ENCODE measurements at regions not wholly inside any gene's neighbourhood (a gene's known extent, or its start where the extent isn't known, plus 50 kb on each side); places are given as distances from the start of the nearest gene placed in this dataset.

DNA sequence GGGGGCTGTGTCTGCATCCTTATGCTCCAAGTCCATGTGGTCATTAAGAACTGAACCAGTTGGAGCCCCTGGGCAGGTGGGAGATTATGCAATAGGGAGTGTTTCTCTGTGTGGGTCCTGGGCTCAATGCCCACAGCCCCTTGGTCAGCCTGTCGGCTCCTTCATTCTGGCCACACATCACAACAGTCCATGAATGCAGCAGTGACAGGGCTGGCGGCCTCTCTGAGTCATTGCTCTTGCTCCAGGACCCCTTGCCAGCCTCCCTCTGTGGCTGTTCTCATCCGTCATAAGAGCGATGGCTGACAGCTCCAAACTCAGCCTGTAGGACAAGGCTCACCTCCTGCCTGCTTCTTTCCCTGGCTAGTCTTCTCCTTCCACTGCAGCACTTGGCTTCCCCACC, 609.5 kb upstream of the CDH4 start:
- WGBS, 2 experiments (ENCODE audit: insufficient coverage in 1 of 2, insufficient read length in 1 of 2) = 83% methylated on average over 1 to 4 of the region's 4 CpGs
- Histone ChIP-seq H3K9ac (ENCODE audit: extremely low read depth, low read length, poor library complexity, severe bottlenecking) (no peak overlapping the region), H3K36me3 (ENCODE audit: control insufficient read depth, insufficient read depth, low read length) (no peaks in the 10 kb centered on the region), H3K4me1 (ENCODE audit: control insufficient read depth, insufficient read depth, low read length) (no peaks in the 10 kb centered on the region), H3K27me3 (ENCODE audit: control insufficient read depth, insufficient read depth, low read length, poor library complexity, severe bottlenecking) (no peaks in the 10 kb centered on the region), H3K27ac (ENCODE audit: low read depth, low read length) (no peak overlapping the region), H3K9me3 (ENCODE audit: control insufficient read depth, low read length) (peaks cover 12% of the 10 kb centered on the region), H3K4me3 (ENCODE audit: low read length) (no peak overlapping the region)
- Mint-ChIP-seq H3K36me3 (ENCODE audit: low read depth) (no peaks in the 10 kb centered on the region), H3K27me3 (ENCODE audit: insufficient read depth) (peaks cover 9% of the 10 kb centered on the region), H3K4me3 (no peak overlapping the region), H3K4me1 (no peaks in the 10 kb centered on the region), H3K27ac (no peak overlapping the region), H3K9me3 (peaks cover 8% of the 10 kb centered on the region)
- no peak for TF ChIP-seq CTCF (conservative IDR thresholded peaks at IDR 0.05)
- DNase-seq = no peak

GRCh38 chr20:60648556-60648955, 603.5 kb upstream of the CDH4 start:
- Mint-ChIP-seq H3K36me3 (ENCODE audit: low read depth) (no peaks in the 10 kb centered on the region), H3K27ac (no peak overlapping the region), H3K27me3 (ENCODE audit: insufficient read depth) (no peaks in the 10 kb centered on the region), H3K4me1 (no peaks in the 10 kb centered on the region), H3K4me3 (no peak overlapping the region), H3K9me3 (peaks cover 11% of the 10 kb centered on the region)
- H3K4me1 ChIP-seq (ENCODE audit: control insufficient read depth, insufficient read depth, low read length) = no peaks in the 10 kb centered on the region
- no peak overlapping the region for H3K27ac ChIP-seq (ENCODE audit: low read depth, low read length)
- whole genome bisulfite sequencing, 2 experiments (ENCODE audit: insufficient coverage in 1 of 2, insufficient read length in 1 of 2) = 67 to 77% methylated on average over 1 to 5 of the region's 6 CpGs
- H3K27me3 ChIP-seq (ENCODE audit: control insufficient read depth, insufficient read depth, low read length, poor library complexity, severe bottlenecking) = no peaks in the 10 kb centered on the region
- DNase-seq = no peak
- H3K4me3 ChIP-seq (ENCODE audit: low read length) = no peak overlapping the region
- H3K36me3 ChIP-seq (ENCODE audit: control insufficient read depth, insufficient read depth, low read length) = no peaks in the 10 kb centered on the region
- H3K9me3 ChIP-seq (ENCODE audit: control insufficient read depth, low read length) = peaks cover 12% of the 10 kb centered on the region
- H3K9ac ChIP-seq (ENCODE audit: extremely low read depth, low read length, poor library complexity, severe bottlenecking) = no peak overlapping the region
- TF ChIP-seq CTCF (conservative IDR thresholded peaks at IDR 0.05) = no peak

DNA sequence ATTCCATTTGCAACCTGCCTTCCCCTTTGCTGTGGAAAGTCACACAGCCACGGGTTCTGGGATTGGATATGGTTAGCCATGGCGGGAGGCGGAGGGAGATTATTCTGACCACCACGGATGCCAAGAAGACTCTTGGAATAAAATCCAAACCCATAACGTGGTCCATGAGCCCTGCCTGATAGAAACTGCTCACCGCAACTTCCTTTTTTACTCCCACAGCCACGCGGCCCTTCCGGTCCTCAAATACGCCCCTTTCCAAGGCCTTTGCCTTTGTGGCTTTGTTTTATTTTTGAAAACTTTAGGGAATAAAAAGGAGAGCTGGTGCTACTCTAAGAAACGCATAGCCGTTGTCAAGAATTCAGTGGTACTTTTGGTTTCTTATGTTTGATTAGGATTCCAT, 602.5 kb upstream of the CDH4 start:
- no peaks in the 10 kb centered on the region for H3K27me3 Mint-ChIP-seq (ENCODE audit: insufficient read depth)
- Histone ChIP-seq H3K27ac (ENCODE audit: low read depth, low read length) (no peak overlapping the region), H3K9me3 (ENCODE audit: control insufficient read depth, low read length) (peaks cover 12% of the 10 kb centered on the region), H3K4me3 (ENCODE audit: low read length) (no peak overlapping the region), H3K4me1 (ENCODE audit: control insufficient read depth, insufficient read depth, low read length) (no peaks in the 10 kb centered on the region), H3K9ac (ENCODE audit: extremely low read depth, low read length, poor library complexity, severe bottlenecking) (no peak overlapping the region), H3K27me3 (ENCODE audit: control insufficient read depth, insufficient read depth, low read length, poor library complexity, severe bottlenecking) (no peaks in the 10 kb centered on the region), H3K36me3 (ENCODE audit: control insufficient read depth, insufficient read depth, low read length) (no peaks in the 10 kb centered on the region)
- DNase-seq = no peak
- 94 to 95% methylated on average over 4 to 12 of the region's 12 CpGs for WGBS, 2 experiments (ENCODE audit: insufficient coverage in 1 of 2, insufficient read length in 1 of 2)
- TF ChIP-seq CTCF (conservative IDR thresholded peaks at IDR 0.05) = no peak
- H3K4me1 Mint-ChIP-seq = no peaks in the 10 kb centered on the region
- peaks cover 2% of the 10 kb centered on the region for H3K36me3 Mint-ChIP-seq (ENCODE audit: low read depth)
- H3K27ac Mint-ChIP-seq = no peak overlapping the region
- no peak overlapping the region for H3K4me3 Mint-ChIP-seq
- H3K9me3 Mint-ChIP-seq = peaks cover 16% of the 10 kb centered on the region

Data from endodermal cell (in vitro differentiated cells).